Ovary (tissue), 7 donors: ENCODE measurements at regions not wholly inside any gene's neighbourhood (a gene's known extent, or its start where the extent isn't known, plus 50 kb on each side); places are given as distances from the start of the nearest gene placed in this dataset.

Experiments
- DNase-seq, 5 donors: peaks; one replicate each; pipeline ENCODE4 v3.0.0-alpha.2; 2019 to 2020
- H3K27ac ChIP-seq, 2 donors: fragments of 200-600 bp; one replicate each; pipeline versions ENCODE4 v1.5.1 to v1.8.0; 2019 to 2022
- H3K27me3 ChIP-seq: fragments of 200-600 bp; one replicate; pipeline ENCODE4 v1.8.0; 2022
- H3K36me3 ChIP-seq: fragments of 200-600 bp; sonication (generic); one replicate; pipeline ENCODE4 v1.5.1; 2019
- H3K4me1 ChIP-seq: one replicate; pipeline ENCODE4 v1.8.1; 2013; ENCODE audit warnings: mild to moderate bottlenecking, moderate library complexity; ENCODE audit not compliant: insufficient read depth
- H3K4me3 ChIP-seq: fragments of 200-600 bp; sonication (generic); one replicate; pipeline ENCODE4 v1.5.1; 2017
- H3K9me3 ChIP-seq, 2 donors: fragments of 200-600 bp in 1 of 2; sonication (generic) in 1 of 2; one replicate each; pipeline versions ENCODE4 v1.5.1 to v1.8.1; 2013 to 2019; ENCODE audit warnings: mild to moderate bottlenecking in 1 of 2, moderate library complexity in 1 of 2
- CTCF ChIP-seq, 3 donors: fragments of 450-650 bp in 2 of 3; fragments of 200-600 bp in 1 of 3; IDR thresholded peaks; one replicate each; pipeline versions ENCODE4 v1.5.1 to v1.8.0; 2016 to 2022; ENCODE audit warnings: antibody characterized with exemption in 3 of 3, mild to moderate bottlenecking in 1 of 3
- EP300 ChIP-seq: sonication (generic); formaldehyde crosslinking; IDR thresholded peaks from one replicate; pipeline ENCODE4 v1.6.1; 2017; ENCODE audit warnings: antibody characterized with exemption
- POLR2A ChIP-seq: fragments of 450-650 bp; IDR thresholded peaks from one replicate; pipeline ENCODE4 v1.6.1; 2017; ENCODE audit warnings: antibody characterized with exemption, mild to moderate bottlenecking, moderate library complexity
- WGBS, 3 donors: extraction: QIAGEN DNeasy Blood & Tissue Kit in 1 of 3; methylation state at CpG; one replicate each; pipeline versions ENCODE4 v1.1.5 to v1.1.7; 2013 to 2017; 5-methylcytosine and 5-hydroxymethylcytosine counted together
- intact Hi-C, 4 donors: fragments of 100-400 bp; cut with DNase I; formaldehyde crosslinking; loops; one replicate each; pipeline versions ENCODE4 v1.11.0 to v1.15.1; 2022 to 2023
- donor health status: DM: no; HTN: no; CAD: no; lungs with moderate emphysema.
- donor health status: DM: no; HTN: no; CAD: no.
- donor health status: Bipolar disorder and iron deficiency.
- donor health status: DM: no; HTN: no; CAD: no.
- donor health status: DM: yes; HTN: yes; CAD: no.

GRCh38 chr1:60895701-60896100 lies 186.7 kb upstream of the NFIA start:
- H3K27ac ChIP-seq: no peak overlapping the region
- no peak for DNase-seq
- H3K27me3 ChIP-seq: no peaks in the 10 kb centered on the region
- whole genome bisulfite sequencing, 3 donors: 43 to 52% (median 51%) methylated on average over 3 of the region's 3 CpGs
- no peak overlapping the region for H3K4me3 ChIP-seq
- no peak for TF ChIP-seq CTCF (IDR thresholded peaks at IDR 0.05)
- no peak for TF ChIP-seq POLR2A
- no peak for TF ChIP-seq EP300
- no peaks in the 10 kb centered on the region for H3K36me3 ChIP-seq
- H3K9me3 ChIP-seq: no peaks in the 10 kb centered on the region
- H3K4me1 ChIP-seq: no peaks in the 10 kb centered on the region
- intact Hi-C loops: loop anchor here in 1 of 4 donors (5.0 kb wide), 1 partner anchor 768 kb away; no protein-coding TSS in a partner anchor

- Histone ChIP-seq H3K36me3 (no peaks in the 10 kb centered on the region), H3K27ac (no peak overlapping the region), H3K9me3 (no peaks in the 10 kb centered on the region), H3K4me1 (no peaks in the 10 kb centered on the region), H3K27me3 (no peaks in the 10 kb centered on the region), H3K4me3 (no peak overlapping the region)
- DNase-seq: no peak
- intact Hi-C loops: loop anchor here in 1 of 4 donors (5.0 kb wide), 1 partner anchor 768 kb away; no protein-coding TSS in a partner anchor
- WGBS, 3 donors: 48 to 53% (median 49%) methylated on average over 6 of the region's 6 CpGs
- TF ChIP-seq POLR2A: no peak
- TF ChIP-seq CTCF (IDR thresholded peaks at IDR 0.05): no peak
- no peak for TF ChIP-seq EP300
Measured at GRCh38 chr1:60895252-60895651, 187.1 kb upstream of the NFIA start.

- H3K27me3 ChIP-seq: no peaks in the 10 kb centered on the region
- 83 to 91% (median 89%) methylated on average over 2 of the region's 2 CpGs for WGBS, 3 donors
- H3K27ac ChIP-seq: no peak overlapping the region
- no peaks in the 10 kb centered on the region for H3K9me3 ChIP-seq
- DNase-seq: no peak
- TF ChIP-seq POLR2A (no peak), CTCF (IDR thresholded peaks at IDR 0.05) (no peak), EP300 (no peak)
- no peaks in the 10 kb centered on the region for H3K4me1 ChIP-seq
- intact Hi-C loops: loop anchor here in 1 of 4 donors (5.0 kb wide), 1 partner anchor 767 kb away; no protein-coding TSS in a partner anchor
- H3K36me3 ChIP-seq: no peaks in the 10 kb centered on the region
- H3K4me3 ChIP-seq: no peak overlapping the region
Measured at GRCh38 chr1:60894741-60895140, 187.6 kb upstream of the NFIA start.

- Histone ChIP-seq H3K4me3 (no peak overlapping the region), H3K4me1 (no peaks in the 10 kb centered on the region), H3K27ac (no peak overlapping the region), H3K36me3 (no peaks in the 10 kb centered on the region), H3K9me3 (no peaks in the 10 kb centered on the region), H3K27me3 (no peaks in the 10 kb centered on the region)
- 86 to 93% (median 92%) methylated on average over 3 of the region's 3 CpGs for WGBS, 3 donors
- DNase-seq: no peak
- TF ChIP-seq POLR2A (no peak), EP300 (no peak), CTCF (IDR thresholded peaks at IDR 0.05) (no peak)
- intact Hi-C loops: no loop called here
Measured at GRCh38 chr1:60894130-60894529, 188.2 kb upstream of the NFIA start.
